K562 (cell line): ENCODE measurements at regions not wholly inside any gene's neighbourhood (a gene's known extent, or its start where the extent isn't known, plus 50 kb on each side); places are given as distances from the start of the nearest gene placed in this dataset.

Experiments used
- ATAC-seq: fragments of 200-7000 bp; cut with Tn5 transposase; 3 replicates; pipeline ENCODE4 v1.9.1; 2020; ENCODE audit warnings: moderate library complexity
- BruUV-seq: library from RNA; stranded (reverse); fragments of 400-500 nt; replicated peaks from 2 replicates; lab custom pipeline; 2021; lab: Mats Ljungman, UMichigan
- CTCF ChIA-PET: fragments of 300-600 bp; formaldehyde crosslinking; extraction: SDS; loops from one replicate; lab custom pipeline; 2021; ENCODE audit warnings: low intra/inter-chr PET ratio; lab: Yijun Ruan, JAX
- POLR2A ChIA-PET: fragments of 300-600, 350-650 bp; sonication (Branson Sonifier 250); formaldehyde crosslinking; extraction: SDS; loops from one replicate; lab custom pipeline; 2021; ENCODE audit warnings: antibody characterized with exemption, inconsistent platforms; lab: Yijun Ruan, JAX
- DNase-seq, 4 experiments: peaks; one replicate each; pipeline versions ENCODE4 v3.0.0 to v3.0.0-alpha.2; 2011 to 2018; ENCODE audit warnings: low spot score in 3 of 4, mixed read lengths in 3 of 4; ENCODE audit errors: extremely low read depth in 1 of 4
- FAIRE-seq: peaks from 2 replicates; lab custom pipeline; 2011; peaks lifted over from hg19 to GRCh38; lab: Jason Lieb, UNC
- H2AFZ ChIP-seq: 2 replicates; pipeline ENCODE4 v1.6.0; 2011; ENCODE audit warnings: low read depth, low read length, control low read depth, inconsistent platforms
- H3K27ac ChIP-seq: fragments of 200-600 bp; 3 replicates; pipeline ENCODE4 v1.8.0; 2011; ENCODE audit warnings: low read depth, mild to moderate bottlenecking, control low read depth, inconsistent platforms, low read length, moderate library complexity, mixed read lengths; ENCODE audit errors: extremely low read depth
- H3K27me3 ChIP-seq, 2 experiments: fragments of 300-600 bp in 1 of 2; 2 replicates in 1 of 2; 3 replicates in 1 of 2; pipeline versions ENCODE4 v1.6.0 to v1.8.0; 2011; ENCODE audit warnings: inconsistent platforms in 2 of 2, low read length in 2 of 2, mild to moderate bottlenecking in 1 of 2, mixed read lengths in 1 of 2, moderate library complexity in 1 of 2; ENCODE audit not compliant: control insufficient read depth in 2 of 2, insufficient read depth in 2 of 2
- H3K36me3 ChIP-seq: fragments of 300-600 bp; 3 replicates; pipeline ENCODE4 v1.8.0; 2011; ENCODE audit warnings: mild to moderate bottlenecking, low read length, inconsistent platforms; ENCODE audit not compliant: control insufficient read depth, insufficient read depth
- H3K4me1 ChIP-seq, 2 experiments: fragments of 200-600 bp in 1 of 2; replicated peaks in 1 of 2; 2 replicates in 1 of 2; 3 replicates in 1 of 2; pipeline versions ENCODE4 v1.5.1 to v1.8.0; 2011; ENCODE audit warnings: inconsistent platforms in 2 of 2, low read length in 2 of 2, mild to moderate bottlenecking in 1 of 2, mixed read lengths in 1 of 2, moderate library complexity in 1 of 2; ENCODE audit not compliant: control insufficient read depth in 2 of 2, insufficient read depth in 2 of 2
- H3K4me2 ChIP-seq: 2 replicates; pipeline ENCODE4 v1.6.1; 2011; ENCODE audit warnings: low read length, control low read depth, inconsistent platforms, mixed read lengths; ENCODE audit not compliant: insufficient read depth
- H3K4me3 ChIP-seq: fragments of 200-600 bp; sonication (generic), shearing (Covaris generic); 2 replicates; pipeline ENCODE4 v1.5.1; 2016; ENCODE audit warnings: control low read depth, inconsistent platforms
- H3K79me2 ChIP-seq: fragments of 200-600 bp; 3 replicates; pipeline ENCODE4 v1.8.0; 2011; ENCODE audit warnings: low read length, inconsistent platforms; ENCODE audit not compliant: control insufficient read depth, insufficient read depth
- H3K9ac ChIP-seq, 2 experiments: 2 replicates each; pipeline versions ENCODE4 v1.6.0 to v1.6.1; 2011; ENCODE audit warnings: low read depth in 2 of 2, low read length in 2 of 2, control low read depth in 1 of 2, inconsistent platforms in 1 of 2, mild to moderate bottlenecking in 1 of 2, mixed read lengths in 1 of 2; ENCODE audit not compliant: insufficient read depth in 1 of 2
- H3K9me1 ChIP-seq: one replicate; pipeline ENCODE4 v1.6.0; 2011; ENCODE audit warnings: inconsistent platforms, mild to moderate bottlenecking, low read length, moderate library complexity; ENCODE audit not compliant: control insufficient read depth, insufficient read depth
- H3K9me3 ChIP-seq: replicated peaks from 2 replicates; pipeline ENCODE4 v1.5.1; 2011; ENCODE audit warnings: low read depth, low read length, inconsistent platforms; ENCODE audit not compliant: control insufficient read depth, insufficient read depth
- H4K20me1 ChIP-seq: replicated peaks from 2 replicates; pipeline ENCODE4 v1.6.1; 2011; ENCODE audit warnings: low read length, inconsistent platforms, mixed read lengths; ENCODE audit not compliant: control insufficient read depth, insufficient read depth
- ARID1B ChIP-seq: fragments of 450-650 bp; IDR thresholded peaks from 2 replicates; pipeline ENCODE4 v1.6.1; 2016; ENCODE audit warnings: antibody characterized with exemption, mild to moderate bottlenecking, inconsistent platforms
- CBFA2T2 ChIP-seq: fragments of 450-650 bp; conservative IDR thresholded peaks from 2 replicates; pipeline ENCODE4 v1.6.1; 2017; ENCODE audit warnings: mild to moderate bottlenecking
- CBFA2T3 ChIP-seq: fragments of 450-650 bp; IDR thresholded peaks from 2 replicates; pipeline ENCODE4 v1.6.1; 2017
- DDX20 ChIP-seq: fragments of 450-650 bp; IDR thresholded peaks from 2 replicates; pipeline ENCODE4 v1.6.1; 2016; ENCODE audit warnings: missing genetic modification characterization, low read depth, mild to moderate bottlenecking, missing compliant biosample characterization, moderate library complexity
- ELK1 ChIP-seq: sonication (generic); formaldehyde crosslinking; IDR thresholded peaks from 2 replicates; pipeline ENCODE4 v1.8.1; 2022; ENCODE audit warnings: missing genetic modification reagents
- EP300 ChIP-seq: IDR thresholded peaks from 2 replicates; pipeline ENCODE4 v1.6.1; 2012; ENCODE audit warnings: low read length, improper control_type of control experiment
- FOXK2 ChIP-seq, 2 experiments: fragments of 450-650 bp; IDR thresholded peaks in 1 of 2; conservative IDR thresholded peaks in 1 of 2; 2 replicates each; pipeline ENCODE4 v1.6.1; 2016; ENCODE audit warnings: low read depth in 2 of 2, mild to moderate bottlenecking in 1 of 2
- KDM1A ChIP-seq, 2 experiments: fragments of 450-650 bp; IDR thresholded peaks; 2 replicates each; pipeline ENCODE4 v1.6.1; 2016; ENCODE audit warnings: mild to moderate bottlenecking in 2 of 2
- NCOR1 ChIP-seq: fragments of 450-650 bp; IDR thresholded peaks from 2 replicates; pipeline ENCODE4 v1.6.1; 2016; ENCODE audit warnings: mild to moderate bottlenecking, moderate library complexity
- TSHZ1 ChIP-seq: fragments of 250-450 bp; sonication (Bioruptor Pico); IDR thresholded peaks from 2 replicates; pipeline ENCODE4 v1.4.0; 2020; ENCODE audit warnings: mild to moderate bottlenecking, moderate library complexity
- ZNF277 ChIP-seq: fragments of 250-450 bp; sonication (Bioruptor Pico); IDR thresholded peaks from 2 replicates; pipeline ENCODE4 v1.8.0; 2022; ENCODE audit warnings: inconsistent platforms, mild to moderate bottlenecking, moderate library complexity, borderline replicate concordance
- ZNF347 ChIP-seq: fragments of 450-650 bp; formaldehyde crosslinking; IDR thresholded peaks from 2 replicates; pipeline ENCODE4 v1.4.0; 2020; ENCODE audit warnings: low read depth, mild to moderate bottlenecking, moderate library complexity
- WGBS: fragments of 100-300 bp; shearing (Covaris generic); methylation state at CpG from one replicate; pipeline ENCODE4 v1.1.6; 2016; ENCODE audit warnings: low coverage, mixed read lengths; ENCODE audit not compliant: insufficient coverage; ENCODE audit errors: missing lambda C conversion rate; 5-methylcytosine and 5-hydroxymethylcytosine counted together
- in situ Hi-C: fragments of 300-500 bp; cut with MboI; formaldehyde crosslinking; loops from 4 replicates; pipeline ENCODE4 v1.15.0; 2018; ENCODE audit warnings: inconsistent platforms, mixed read lengths
- intact Hi-C: fragments of 100-400 bp; cut with micrococcal nuclease; formaldehyde crosslinking; loops from 2 replicates; pipeline ENCODE4 v1.14.2; 2022

- TF ChIP-seq FOXK2 (conservative IDR thresholded peaks at IDR 0.05 in 1 of 2, IDR thresholded peaks at IDR 0.05 in 1 of 2; ENCODE audit: low read depth in 2 of 2) (0 out of 4 replicates have a peak, but pooled peaks of 1 of the 2 experiments have one; percentile 52), ZNF277 (CRISPR knock-in tag) (no peak), ZNF347 (CRISPR knock-in tag) (no peak)
Observed at GRCh38 chr18:2236232-2236631, 335.1 kb downstream of the METTL4 start (continued).

GRCh38 chr18:2237706-2238105, 333.6 kb downstream of the METTL4 start:
- Histone ChIP-seq H3K4me1 (peaks cover 0 to 3% of the 10 kb centered on the region in 2 experiments; a peak in 2 of 5 replicates), H3K9me1 (no peaks in the 10 kb centered on the region), H3K36me3 (no peaks in the 10 kb centered on the region), H3K4me2 (no peak overlapping the region), H3K4me3 (no peak overlapping the region), H3K9me3 (no peaks in the 10 kb centered on the region), H3K27me3 (no peaks in the 10 kb centered on the region), H3K9ac (no peak overlapping the region), H3K79me2 (no peaks in the 10 kb centered on the region), H4K20me1 (no peaks in the 10 kb centered on the region), H3K27ac (no peak overlapping the region), H2AFZ (no peak overlapping the region)
- intact Hi-C loops (no loop called here), in situ Hi-C loops (no loop called here)
- no peak for FAIRE-seq
- no TSS peak for BruUV-seq
- ChIA-PET POLR2A (no interaction called here), CTCF (no interaction called here)
- whole genome bisulfite sequencing = 1% methylated on average over 7 of the region's 7 CpGs
- DNase-seq = peak in 1 of 4 experiments; percentile 32
- ATAC-seq = no peak
- no peak for TF ChIP-seq DDX20
- TF ChIP-seq KDM1A (IDR thresholded peaks at IDR 0.05) = peak in 1 of 2 experiments; percentile 32; a peak in 1 of 4 replicates
- TF ChIP-seq NCOR1 = 0 out of 2 replicates have a peak, but pooled peaks have one; percentile 10
- peak; percentile 67 for TF ChIP-seq CBFA2T3
- no peak for TF ChIP-seq ELK1 (CRISPR knock-in tag)
- 0 out of 2 replicates have a peak, but pooled peaks have one; percentile 4 for TF ChIP-seq EP300
- TF ChIP-seq CBFA2T2 = peak; percentile 35
- TF ChIP-seq ARID1B = peak; percentile 28; the same call in 1 of the 2 replicates
- TF ChIP-seq TSHZ1 = no peak
